Left renal pelvis (tissue), 4 donors: ENCODE measurements at regions not wholly inside any gene's neighbourhood (a gene's known extent, or its start where the extent isn't known, plus 50 kb on each side); places are given as distances from the start of the nearest gene placed in this dataset.

Source experiments
- DNase-seq, 4 donors: peaks; one replicate each; pipeline ENCODE4 v3.0.0-alpha.2; 2013; ENCODE audit warnings: low read depth in 4 of 4, low spot score in 3 of 4

GRCh38 chr18:45463451-45463850 is 151.8 kb upstream of the SLC14A2 start:
- DNase-seq, result no peak

GRCh38 chr18:45464619-45465018 is 150.7 kb upstream of the SLC14A2 start:
- DNase-seq, result no peak

GRCh38 chr18:45467293-45467692 is 148.0 kb upstream of the SLC14A2 start:
- DNase-seq, result no peak

GRCh38 chr18:45467945-45468344 is 147.3 kb upstream of the SLC14A2 start:
- DNase-seq, result no peak

- no peak for DNase-seq
Measured at GRCh38 chr18:45478889-45479288, 136.4 kb upstream of the SLC14A2 start.

- DNase-seq, result no peak
Measured at GRCh38 chr18:45480219-45481015, 134.9 kb upstream of the SLC14A2 start.

- no peak for DNase-seq
Measured at GRCh38 chr18:45481821-45482220, 133.5 kb upstream of the SLC14A2 start.

- DNase-seq, result no peak
Measured at GRCh38 chr18:45482286-45482685, 133.0 kb upstream of the SLC14A2 start.

- DNase-seq, result no peak
Measured at GRCh38 chr18:45487581-45487980, 127.7 kb upstream of the SLC14A2 start.

GRCh38 chr18:45488645-45489044 is 126.6 kb upstream of the SLC14A2 start:
- no peak for DNase-seq

GRCh38 chr18:45493830-45494229 is 121.4 kb upstream of the SLC14A2 start:
- DNase-seq, result no peak

GRCh38 chr18:45494811-45495210 is 120.5 kb upstream of the SLC14A2 start:
- DNase-seq, result no peak

- no peak for DNase-seq
Measured at GRCh38 chr18:45496741-45497140, 118.5 kb upstream of the SLC14A2 start.

GRCh38 chr18:45497595-45498286 is 117.5 kb upstream of the SLC14A2 start:
- no peak for DNase-seq

GRCh38 chr18:45498287-45498658 is 117.0 kb upstream of the SLC14A2 start:
- DNase-seq, result no peak

GRCh38 chr18:45503990-45504389 is 111.3 kb upstream of the SLC14A2 start:
- no peak for DNase-seq

- peak in 3 of 4 donors; percentile 53 to 63 (median 58) for DNase-seq
Measured at GRCh38 chr18:45505497-45506206, 109.6 kb upstream of the SLC14A2 start.

GRCh38 chr18:45506951-45507350 is 108.3 kb upstream of the SLC14A2 start:
- DNase-seq, result no peak

- DNase-seq, result no peak
Measured at GRCh38 chr18:45509535-45509934, 105.7 kb upstream of the SLC14A2 start.

GRCh38 chr18:45510656-45511055 is 104.6 kb upstream of the SLC14A2 start:
- DNase-seq, result no peak

- DNase-seq, result no peak
Measured at GRCh38 chr18:45512363-45512953, 102.8 kb upstream of the SLC14A2 start.
